ENCODE measurements at regions not wholly inside any gene's neighbourhood (a gene's known extent, or its start where the extent isn't known, plus 50 kb on each side); places are given as distances from the start of the nearest gene placed in this dataset.

DNA sequence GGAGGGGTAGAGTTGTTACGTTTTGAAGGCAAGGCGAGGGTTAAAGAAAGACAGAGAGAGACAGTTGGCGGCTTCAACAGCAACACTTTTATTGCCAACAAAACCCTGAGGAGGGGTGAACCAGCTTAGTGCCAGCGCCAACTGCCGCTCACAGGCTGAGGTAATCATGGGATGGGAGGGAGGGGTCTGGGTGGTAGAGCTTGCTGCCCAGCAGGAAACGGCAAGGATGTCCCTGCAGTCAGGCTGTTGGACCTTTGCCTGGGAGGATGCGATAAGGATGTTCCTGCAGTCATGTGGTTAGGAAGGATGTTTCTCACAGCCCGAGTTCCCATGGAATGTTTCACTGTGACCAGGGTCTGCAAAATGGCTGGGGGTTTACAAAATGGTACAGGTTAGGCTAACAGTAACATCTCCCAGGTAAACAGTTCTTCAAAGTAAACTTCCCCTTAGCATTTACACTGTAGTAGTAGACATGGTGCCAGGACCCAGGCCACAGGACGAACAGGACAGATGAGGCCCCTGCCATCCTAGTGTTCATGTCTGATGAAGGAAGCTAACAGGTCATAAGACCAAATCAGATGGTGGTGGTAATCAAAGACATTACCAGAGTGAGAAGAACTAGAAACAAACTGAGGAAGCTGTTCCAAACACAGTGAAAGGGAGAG lies 647.3 kb upstream of the DEFB115 start:
- TF ChIP-seq JUN (IDR thresholded peaks at IDR 0.05; ENCODE audit: borderline replicate concordance, insufficient read depth, insufficient read length, low read depth) = no peak
- BruUV-seq (replicated peaks) = no TSS peak
- Histone ChIP-seq H3K9ac (replicated peaks; ENCODE audit: extremely low read depth, insufficient read depth, low read length) (no peak overlapping the region), H3K79me2 (ENCODE audit: control insufficient read depth, insufficient read depth, low read length) (no peaks in the 10 kb centered on the region), H3K4me1 (ENCODE audit: control insufficient read depth, extremely low read depth, insufficient read depth, low read length) (no peaks in the 10 kb centered on the region), H2AFZ (ENCODE audit: low read depth, low read length) (no peak overlapping the region), H4K20me1 (replicated peaks; ENCODE audit: control insufficient read depth, extremely low read depth, insufficient read depth, low read length) (no peaks in the 10 kb centered on the region), H3K9me1 (replicated peaks; ENCODE audit: control insufficient read depth, extremely low read depth, insufficient read depth, low read length) (no peaks in the 10 kb centered on the region), H3K4me2 (ENCODE audit: insufficient read depth, low read length) (no peak overlapping the region), H3K27me3 (ENCODE audit: control insufficient read depth in 2 of 2, insufficient read depth in 2 of 2, low read length in 2 of 2) (no peaks in the 10 kb centered on the region), H3K9me3 (replicated peaks; ENCODE audit: control insufficient read depth, insufficient read depth, low read length) (peaks cover 9% of the 10 kb centered on the region), H3K36me3 (ENCODE audit: control insufficient read depth in 2 of 2, extremely low read depth in 1 of 2, insufficient read depth in 2 of 2, low read length in 2 of 2) (no peaks in the 10 kb centered on the region), H3K27ac (ENCODE audit: insufficient read depth, low read depth, low read length) (no peak overlapping the region), H3K4me3 (replicated peaks in 1 of 3; ENCODE audit: insufficient read depth in 1 of 3, low read depth in 1 of 3, low read length in 3 of 3) (no peak overlapping the region)
- intact Hi-C loops (cut with micrococcal nuclease) (no loop called here), dilution Hi-C loops (cut with MboI; ENCODE audit: extremely low pct_ligation_motif_present, low sequenced_read_pairs) (no loop called here)
- ChIA-PET CTCF (no interaction called here), POLR2A (no interaction called here)
- DNase-seq (ENCODE audit: low read depth, low spot score) (no peak), FAIRE-seq (no peak)

DNA sequence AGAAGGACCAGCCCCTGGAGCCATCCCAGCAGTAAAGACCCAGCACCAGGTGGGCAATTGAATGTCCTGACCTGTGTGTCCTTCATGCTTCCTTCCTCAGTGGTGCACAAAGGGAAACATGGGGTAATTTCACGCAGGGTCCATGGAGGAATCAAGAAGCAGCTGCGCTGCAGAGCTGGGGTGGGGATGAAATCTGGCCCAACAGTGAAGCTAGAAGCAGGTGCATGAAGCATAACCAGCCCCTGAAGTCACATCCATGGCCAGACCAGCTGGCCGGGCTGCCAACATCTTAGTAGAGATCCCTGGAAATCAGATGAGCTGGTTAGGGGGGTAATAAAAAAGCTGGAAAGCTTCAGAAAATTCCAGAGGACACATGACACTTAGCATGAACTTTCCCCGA lies 646.7 kb upstream of the DEFB115 start:
- Histone ChIP-seq H3K36me3 (ENCODE audit: control insufficient read depth in 2 of 2, extremely low read depth in 1 of 2, insufficient read depth in 2 of 2, low read length in 2 of 2) (no peaks in the 10 kb centered on the region), H3K9me1 (replicated peaks; ENCODE audit: control insufficient read depth, extremely low read depth, insufficient read depth, low read length) (no peaks in the 10 kb centered on the region), H3K27ac (ENCODE audit: insufficient read depth, low read depth, low read length) (no peak overlapping the region), H3K79me2 (ENCODE audit: control insufficient read depth, insufficient read depth, low read length) (no peaks in the 10 kb centered on the region), H2AFZ (ENCODE audit: low read depth, low read length) (no peak overlapping the region), H3K4me2 (ENCODE audit: insufficient read depth, low read length) (no peak overlapping the region), H3K9me3 (replicated peaks; ENCODE audit: control insufficient read depth, insufficient read depth, low read length) (peaks cover 9% of the 10 kb centered on the region), H4K20me1 (replicated peaks; ENCODE audit: control insufficient read depth, extremely low read depth, insufficient read depth, low read length) (no peaks in the 10 kb centered on the region), H3K4me1 (ENCODE audit: control insufficient read depth, extremely low read depth, insufficient read depth, low read length) (no peaks in the 10 kb centered on the region), H3K9ac (replicated peaks; ENCODE audit: extremely low read depth, insufficient read depth, low read length) (no peak overlapping the region), H3K4me3 (replicated peaks in 1 of 3; ENCODE audit: insufficient read depth in 1 of 3, low read depth in 1 of 3, low read length in 3 of 3) (no peak overlapping the region), H3K27me3 (ENCODE audit: control insufficient read depth in 2 of 2, insufficient read depth in 2 of 2, low read length in 2 of 2) (no peaks in the 10 kb centered on the region)
- dilution Hi-C loops (cut with MboI; ENCODE audit: extremely low pct_ligation_motif_present, low sequenced_read_pairs) = no loop called here
- ChIA-PET CTCF (no interaction called here), POLR2A (no interaction called here)
- no peak for FAIRE-seq
- TF ChIP-seq, protein P1, sequence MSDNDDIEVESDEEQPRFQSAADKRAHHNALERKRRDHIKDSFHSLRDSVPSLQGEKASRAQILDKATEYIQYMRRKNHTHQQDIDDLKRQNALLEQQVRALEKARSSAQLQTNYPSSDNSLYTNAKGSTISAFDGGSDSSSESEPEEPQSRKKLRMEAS (IDR thresholded peaks at IDR 0.05; ENCODE audit: insufficient read depth, insufficient read length) = no peak
- TF ChIP-seq POLR2A (IDR thresholded peaks at IDR 0.05; ENCODE audit: low read depth, low read length) = no peak
- no peak for TF ChIP-seq POLR2AphosphoS5 (IDR thresholded peaks at IDR 0.05; ENCODE audit: insufficient read depth, low read depth, low read length)
- no TSS peak for BruUV-seq (replicated peaks)
- intact Hi-C loops (cut with micrococcal nuclease) = no loop called here
- DNase-seq (ENCODE audit: low read depth, low spot score) = no peak

Data from endothelial cell of umbilical vein (primary cell).